ENCODE measurements at regions not wholly inside any gene's neighbourhood (a gene's known extent, or its start where the extent isn't known, plus 50 kb on each side); places are given as distances from the start of the nearest gene placed in this dataset.
"Not testable (repeated sequence)": the region's sequence is repeated elsewhere in the genome, so short reads cannot be mapped to it uniquely, and the experiment has no call there.

DNA sequence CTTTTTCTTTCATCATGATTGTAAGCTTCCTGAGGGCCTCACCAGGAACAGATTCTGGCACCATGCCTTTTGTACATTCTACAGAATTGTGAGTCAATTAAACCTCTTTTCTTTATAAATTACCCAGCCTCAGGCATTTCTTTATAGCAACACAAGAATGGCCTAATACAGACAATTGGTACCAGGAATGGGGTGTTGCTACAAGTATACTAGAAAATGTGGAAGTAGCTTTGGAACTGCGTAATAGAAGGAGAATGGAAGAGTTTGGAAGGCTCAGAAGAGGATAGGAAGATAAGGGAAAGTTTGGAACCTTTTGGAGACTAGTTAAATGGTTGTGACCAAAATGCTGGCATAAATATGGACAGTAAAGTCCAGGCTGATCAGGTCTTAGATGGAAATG lies 108.9 kb upstream of the PLSCR4 start:
- no peak for ATAC-seq
- H3F3A ChIP-seq (ENCODE audit: low read length, unreplicated experiment) = no peaks in the 10 kb centered on the region
- H3K9ac ChIP-seq (ENCODE audit: low read length) = no peak overlapping the region
- ChIA-PET POLR2A (ENCODE audit: unreplicated experiment) (no interaction called here), CTCF (no interaction called here)
- intact Hi-C loops (cut with micrococcal nuclease) = no loop called here
- H3K4me3 ChIP-seq (ENCODE audit: low read length) = no peak overlapping the region
- H3K4me1 ChIP-seq (ENCODE audit: insufficient read depth, low read length) = no peaks in the 10 kb centered on the region
- H4K20me1 ChIP-seq (ENCODE audit: low read length) = no peaks in the 10 kb centered on the region
- H3K9me3 ChIP-seq (ENCODE audit: low read length) = peaks cover 9% of the 10 kb centered on the region; the same call in 1 of the 2 replicates
- no peak overlapping the region for H3K27ac ChIP-seq (ENCODE audit: low read length)
- no TSS peak for BruUV-seq (replicated peaks)
- H3K4me2 ChIP-seq (ENCODE audit: low read length) = no peak overlapping the region
- H2AFZ ChIP-seq (ENCODE audit: low read length) = no peak overlapping the region
- TF ChIP-seq EZH2phosphoT487 (IDR thresholded peaks at IDR 0.05; ENCODE audit: borderline replicate concordance, low read length) = no peak
- TF ChIP-seq EZH2 (IDR thresholded peaks at IDR 0.05; ENCODE audit: low read length, unreplicated experiment) = no peak
- TF ChIP-seq, protein P1, sequence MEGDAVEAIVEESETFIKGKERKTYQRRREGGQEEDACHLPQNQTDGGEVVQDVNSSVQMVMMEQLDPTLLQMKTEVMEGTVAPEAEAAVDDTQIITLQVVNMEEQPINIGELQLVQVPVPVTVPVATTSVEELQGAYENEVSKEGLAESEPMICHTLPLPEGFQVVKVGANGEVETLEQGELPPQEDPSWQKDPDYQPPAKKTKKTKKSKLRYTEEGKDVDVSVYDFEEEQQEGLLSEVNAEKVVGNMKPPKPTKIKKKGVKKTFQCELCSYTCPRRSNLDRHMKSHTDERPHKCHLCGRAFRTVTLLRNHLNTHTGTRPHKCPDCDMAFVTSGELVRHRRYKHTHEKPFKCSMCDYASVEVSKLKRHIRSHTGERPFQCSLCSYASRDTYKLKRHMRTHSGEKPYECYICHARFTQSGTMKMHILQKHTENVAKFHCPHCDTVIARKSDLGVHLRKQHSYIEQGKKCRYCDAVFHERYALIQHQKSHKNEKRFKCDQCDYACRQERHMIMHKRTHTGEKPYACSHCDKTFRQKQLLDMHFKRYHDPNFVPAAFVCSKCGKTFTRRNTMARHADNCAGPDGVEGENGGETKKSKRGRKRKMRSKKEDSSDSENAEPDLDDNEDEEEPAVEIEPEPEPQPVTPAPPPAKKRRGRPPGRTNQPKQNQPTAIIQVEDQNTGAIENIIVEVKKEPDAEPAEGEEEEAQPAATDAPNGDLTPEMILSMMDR (conservative IDR thresholded peaks at IDR 0.05; ENCODE audit: low read depth, low read length) = no peak
- no peaks in the 10 kb centered on the region for H3K36me3 ChIP-seq (ENCODE audit: low read depth, low read length)
- no peaks in the 10 kb centered on the region for H3K79me2 ChIP-seq (ENCODE audit: low read length)
- no peaks in the 10 kb centered on the region for H3K9me2 ChIP-seq (replicated peaks; ENCODE audit: low read length)
- no peak for DNase-seq
- no peaks in the 10 kb centered on the region for H3K27me3 ChIP-seq (ENCODE audit: low read length)

GRCh38 chr3:146354421-146354820 lies 103.5 kb upstream of the PLSCR4 start:
- ATAC-seq; POLR2A ChIA-PET (ENCODE audit: unreplicated experiment); H3K27me3 ChIP-seq (ENCODE audit: low read length); H3F3A ChIP-seq (ENCODE audit: low read length, unreplicated experiment); H2AFZ ChIP-seq (ENCODE audit: low read length); H3K9me2 ChIP-seq (replicated peaks; ENCODE audit: low read length); CTCF ChIA-PET; H3K4me2 ChIP-seq (ENCODE audit: low read length); H3K4me1 ChIP-seq (ENCODE audit: insufficient read depth, low read length); H3K4me3 ChIP-seq (ENCODE audit: low read length); BruUV-seq (replicated peaks); H3K79me2 ChIP-seq (ENCODE audit: low read length); DNase-seq; intact Hi-C loops (cut with micrococcal nuclease); H3K9ac ChIP-seq (ENCODE audit: low read length); H3K27ac ChIP-seq (ENCODE audit: low read length); H3K9me3 ChIP-seq (ENCODE audit: low read length); H4K20me1 ChIP-seq (ENCODE audit: low read length); H3K36me3 ChIP-seq (ENCODE audit: low read depth, low read length): not testable (repeated sequence)

DNA sequence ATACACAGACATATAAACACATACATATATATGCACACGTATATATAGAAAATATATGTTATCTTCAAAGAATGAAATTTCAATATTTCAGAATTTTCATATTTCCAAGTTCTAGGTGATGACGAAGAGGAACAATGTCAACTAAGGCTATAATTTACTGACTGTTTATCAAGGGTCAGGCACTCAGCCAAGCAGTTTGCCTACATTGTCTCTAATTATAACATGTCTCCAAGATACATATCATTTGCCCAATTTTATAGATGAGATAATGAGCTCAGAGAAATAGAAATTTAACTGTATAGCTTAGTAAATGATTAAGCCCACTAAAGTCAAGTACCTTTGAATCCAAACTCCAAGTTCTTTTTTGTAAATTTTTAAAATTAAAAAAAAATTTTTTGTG lies 99.9 kb upstream of the PLSCR4 start:
- H3K27me3 ChIP-seq (ENCODE audit: low read length) = no peaks in the 10 kb centered on the region
- no peak overlapping the region for H2AFZ ChIP-seq (ENCODE audit: low read length)
- H3K4me3 ChIP-seq (ENCODE audit: low read length) = no peak overlapping the region
- H3K9ac ChIP-seq (ENCODE audit: low read length) = no peak overlapping the region
- H3K4me2 ChIP-seq (ENCODE audit: low read length) = no peak overlapping the region
- intact Hi-C loops (cut with micrococcal nuclease) = no loop called here
- DNase-seq (no peak), ATAC-seq (no peak)
- H3K4me1 ChIP-seq (ENCODE audit: insufficient read depth, low read length) = no peaks in the 10 kb centered on the region
- H4K20me1 ChIP-seq (ENCODE audit: low read length) = no peaks in the 10 kb centered on the region
- no peaks in the 10 kb centered on the region for H3K9me2 ChIP-seq (replicated peaks; ENCODE audit: low read length)
- no peaks in the 10 kb centered on the region for H3K36me3 ChIP-seq (ENCODE audit: low read depth, low read length)
- TF ChIP-seq EZH2 (IDR thresholded peaks at IDR 0.05; ENCODE audit: low read length, unreplicated experiment) (no peak), EZH2phosphoT487 (IDR thresholded peaks at IDR 0.05; ENCODE audit: borderline replicate concordance, low read length) (no peak)
- TF ChIP-seq, protein P1 (conservative IDR thresholded peaks at IDR 0.05; ENCODE audit: low read depth, low read length) = no peak
- no peak overlapping the region for H3K27ac ChIP-seq (ENCODE audit: low read length)
- no TSS peak for BruUV-seq (replicated peaks)
- ChIA-PET CTCF (no interaction called here), POLR2A (ENCODE audit: unreplicated experiment) (no interaction called here)
- no peaks in the 10 kb centered on the region for H3F3A ChIP-seq (ENCODE audit: low read length, unreplicated experiment)
- no peaks in the 10 kb centered on the region for H3K79me2 ChIP-seq (ENCODE audit: low read length)
- no peaks in the 10 kb centered on the region for H3K9me3 ChIP-seq (ENCODE audit: low read length)

All from PC-3 (cell line).